22Rv1 (cell line): ENCODE measurements at regions not wholly inside any gene's neighbourhood (a gene's known extent, or its start where the extent isn't known, plus 50 kb on each side); places are given as distances from the start of the nearest gene placed in this dataset.
"Not testable (repeated sequence)": the region's sequence is repeated elsewhere in the genome, so short reads cannot be mapped to it uniquely, and the experiment has no call there.

Experiments
- H3K27ac ChIP-seq: fragments of 450-650 bp; 2 replicates; pipeline ENCODE4 v1.5.1; 2017
- CTCF ChIP-seq: fragments of 450-650 bp; IDR thresholded peaks from 2 replicates; pipeline ENCODE4 v1.5.1; 2017; ENCODE audit warnings: mild to moderate bottlenecking
- ZFX ChIP-seq: fragments of 450-650 bp; IDR thresholded peaks from 2 replicates; pipeline ENCODE4 v1.6.1; 2017; ENCODE audit warnings: antibody characterized with exemption, borderline replicate concordance

- TF ChIP-seq ZFX (no peak), CTCF (no peak)
- H3K27ac ChIP-seq: no peak overlapping the region
Observed at GRCh38 chr14:80304125-80304766, 92.9 kb upstream of the DIO2 start.

- H3K27ac ChIP-seq: no peak overlapping the region
- TF ChIP-seq CTCF: no peak
- TF ChIP-seq ZFX: no peak
Observed at GRCh38 chr14:80300351-80300750, 89.0 kb upstream of the DIO2 start.

- no peak overlapping the region for H3K27ac ChIP-seq
- TF ChIP-seq ZFX (no peak), CTCF (no peak)
Observed at GRCh38 chr14:80298491-80299017, 87.2 kb upstream of the DIO2 start.

GRCh38 chr14:80291101-80291500, 79.8 kb upstream of the DIO2 start:
- no peak overlapping the region for H3K27ac ChIP-seq
- TF ChIP-seq ZFX (no peak), CTCF (no peak)

GRCh38 chr14:80286744-80287143, 75.4 kb upstream of the DIO2 start:
- not testable (repeated sequence) for H3K27ac ChIP-seq

- TF ChIP-seq ZFX (no peak), CTCF (no peak)
- no peak overlapping the region for H3K27ac ChIP-seq
Observed at GRCh38 chr14:80278293-80279023, 67.2 kb upstream of the DIO2 start.

- no peak overlapping the region for H3K27ac ChIP-seq
- TF ChIP-seq ZFX: no peak
- TF ChIP-seq CTCF: no peak
Observed at GRCh38 chr14:80275208-80275850, 64.0 kb upstream of the DIO2 start.

- not testable (repeated sequence) for H3K27ac ChIP-seq
Observed at GRCh38 chr14:80274310-80274709, 63.0 kb upstream of the DIO2 start.
